LNCAP (cell line): ENCODE measurements at regions not wholly inside any gene's neighbourhood (a gene's known extent, or its start where the extent isn't known, plus 50 kb on each side); places are given as distances from the start of the nearest gene placed in this dataset.

Experiments
- CTCF ChIP-seq: fragments of 450-650 bp; IDR thresholded peaks from 2 replicates; pipeline ENCODE4 v1.5.1; 2017; ENCODE audit warnings: mild to moderate bottlenecking

- no peak for TF ChIP-seq CTCF
Measured at GRCh38 chr6:93654548-93654947, 235.2 kb upstream of the EPHA7 start.

- no peak for TF ChIP-seq CTCF
Measured at GRCh38 chr6:93644611-93645010, 225.3 kb upstream of the EPHA7 start.

- no peak for TF ChIP-seq CTCF
Measured at GRCh38 chr6:93639126-93639525, 219.8 kb upstream of the EPHA7 start.

GRCh38 chr6:93624408-93624807 is 205.0 kb upstream of the EPHA7 start:
- TF ChIP-seq CTCF = no peak

GRCh38 chr6:93621442-93621841 is 202.1 kb upstream of the EPHA7 start:
- TF ChIP-seq CTCF = no peak

- no peak for TF ChIP-seq CTCF
Measured at GRCh38 chr6:93604951-93605350, 185.6 kb upstream of the EPHA7 start.

GRCh38 chr6:93592417-93592816 is 173.1 kb upstream of the EPHA7 start:
- TF ChIP-seq CTCF = no peak

- TF ChIP-seq CTCF = no peak
Measured at GRCh38 chr6:93586306-93586705, 166.9 kb upstream of the EPHA7 start.
